Karpas-422 (cell line): ENCODE measurements at regions not wholly inside any gene's neighbourhood (a gene's known extent, or its start where the extent isn't known, plus 50 kb on each side); places are given as distances from the start of the nearest gene placed in this dataset. TPM values are rescaled to one million over a fixed set of nuclear protein-coding genes. Genes with fewer than 3 reads are reported as not detected.

Source experiments
- small RNA-seq: library from RNA; depleted of rRNA; stranded (forward); fragments of <200 nt; gene quantifications from one replicate; pipeline ENCODE3, GENCODE V24; 2014

Small RNAs in the stretch of these regions (small RNA-seq; reads per million reads assigned to genes)
- not detected for gene RNU7-155P
